Cardiac septum (tissue), 1 donor: ENCODE measurements at regions not wholly inside any gene's neighbourhood (a gene's known extent, or its start where the extent isn't known, plus 50 kb on each side); places are given as distances from the start of the nearest gene placed in this dataset.
"Not testable (repeated sequence)": the region's sequence is repeated elsewhere in the genome, so short reads cannot be mapped to it uniquely, and the experiment has no call there.

Experiments
- DNase-seq: peaks from one replicate; pipeline ENCODE4 v3.0.0-alpha.2; 2020; ENCODE audit warnings: low spot score
- intact Hi-C: fragments of 100-400 bp; cut with DNase I; formaldehyde crosslinking; loops from one replicate; pipeline ENCODE4 v1.14.0; 2022
- donor health status: DM: no; HTN: no; CAD: no.

DNA sequence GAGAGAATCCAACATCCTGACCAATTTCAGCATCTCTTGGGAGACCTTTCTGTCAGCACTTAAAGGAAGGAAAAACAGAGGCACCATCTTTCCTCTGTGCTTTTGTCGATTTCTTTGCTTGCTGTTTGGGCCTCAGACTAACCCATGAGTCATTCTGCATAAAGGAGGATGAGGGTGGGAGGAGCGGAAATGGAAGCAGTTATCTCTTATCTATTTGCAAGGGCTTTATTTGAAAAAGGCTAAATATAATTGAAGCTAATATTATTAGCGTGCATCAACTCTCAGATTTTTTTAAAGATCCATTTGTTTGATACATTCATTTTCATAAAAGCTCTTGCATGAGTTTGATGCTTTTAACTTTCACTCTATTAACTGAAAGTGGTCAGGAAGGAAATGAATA lies 72.9 kb downstream of the ZNF622 start:
- no peak for DNase-seq
- intact Hi-C loops, result no loop called here

DNA sequence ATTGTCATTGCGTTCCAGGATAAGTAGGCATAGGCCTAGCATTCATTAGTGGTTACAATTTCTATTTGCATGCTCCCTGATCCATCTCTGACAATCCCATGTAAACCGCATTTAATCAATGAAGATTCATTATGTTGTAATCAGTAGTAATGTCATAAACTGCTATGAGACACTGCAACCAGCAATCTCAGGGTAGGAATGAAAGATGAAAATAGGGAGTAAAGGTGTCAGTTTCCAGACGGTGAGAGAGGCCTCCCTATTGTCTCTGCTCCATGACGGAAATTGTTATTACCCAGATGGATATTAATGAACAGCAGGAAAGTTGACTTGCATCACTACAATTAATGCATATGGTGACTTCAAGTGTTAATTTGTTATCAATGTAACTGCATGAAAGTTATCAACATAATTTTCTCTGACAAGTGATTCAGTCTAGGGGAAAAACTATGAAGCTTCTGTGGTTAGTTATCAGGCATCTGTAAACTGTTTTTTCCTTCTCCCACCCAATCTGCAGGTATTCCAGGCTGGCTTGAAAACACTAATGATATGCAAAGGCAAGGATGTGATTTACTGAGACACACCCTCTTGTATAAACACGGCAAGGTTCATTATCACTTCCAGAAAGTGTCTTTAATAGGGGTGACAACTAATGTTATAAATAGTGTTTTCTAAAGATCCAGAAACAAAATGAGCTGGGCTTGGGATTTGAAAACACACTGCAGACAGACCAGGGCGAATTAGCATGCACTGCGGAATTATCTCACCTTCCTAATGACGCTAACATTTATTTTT lies 73.5 kb downstream of the ZNF622 start:
- no peak for DNase-seq
- intact Hi-C loops, result no loop called here

DNA sequence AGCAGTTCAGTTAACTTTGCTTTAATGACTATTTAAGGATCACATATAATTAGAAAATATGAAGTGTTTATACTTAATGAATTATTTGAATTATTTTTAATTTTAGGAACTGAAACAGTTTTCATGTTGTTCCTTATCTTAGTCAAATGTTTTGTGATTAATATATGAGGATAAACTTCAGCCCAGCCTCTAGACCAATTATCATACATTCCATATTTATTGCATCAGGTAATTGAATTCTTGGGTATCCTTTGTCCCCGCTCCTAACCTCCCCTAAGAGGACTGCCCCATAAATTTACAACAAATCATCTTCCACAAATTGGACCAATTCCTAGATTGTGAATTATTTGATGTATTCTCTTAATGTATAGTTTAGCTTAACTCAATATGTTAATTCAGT lies 74.8 kb downstream of the ZNF622 start:
- DNase-seq, result no peak
- intact Hi-C loops, result no loop called here

DNA sequence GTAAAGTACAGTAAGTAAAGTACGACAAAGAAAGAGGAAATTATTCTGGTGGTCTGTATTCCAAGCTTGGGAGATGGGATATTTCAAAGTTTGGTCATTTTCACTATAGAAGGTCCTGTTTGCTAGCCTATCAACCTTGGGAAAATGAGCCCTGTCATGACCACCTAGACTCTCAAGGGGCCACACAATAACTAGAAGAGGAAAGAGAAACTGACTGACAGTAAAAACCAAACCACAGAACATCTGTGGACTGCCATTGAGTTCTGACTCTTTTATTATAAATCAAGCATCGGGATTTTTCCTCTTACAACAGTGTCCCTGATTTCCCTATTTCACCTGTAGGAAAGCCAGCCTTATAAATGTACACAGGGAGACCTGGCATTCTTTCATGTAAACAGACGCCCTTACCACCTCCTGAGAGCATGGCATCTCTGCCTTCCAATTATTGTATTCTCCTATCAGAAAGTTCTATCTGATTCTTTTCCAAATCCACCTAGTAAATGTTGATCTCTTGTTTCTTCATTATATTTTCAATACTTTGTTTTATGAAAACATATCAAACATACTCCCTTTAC lies 80.0 kb downstream of the ZNF622 start:
- intact Hi-C loops, result no loop called here
- no peak for DNase-seq

DNA sequence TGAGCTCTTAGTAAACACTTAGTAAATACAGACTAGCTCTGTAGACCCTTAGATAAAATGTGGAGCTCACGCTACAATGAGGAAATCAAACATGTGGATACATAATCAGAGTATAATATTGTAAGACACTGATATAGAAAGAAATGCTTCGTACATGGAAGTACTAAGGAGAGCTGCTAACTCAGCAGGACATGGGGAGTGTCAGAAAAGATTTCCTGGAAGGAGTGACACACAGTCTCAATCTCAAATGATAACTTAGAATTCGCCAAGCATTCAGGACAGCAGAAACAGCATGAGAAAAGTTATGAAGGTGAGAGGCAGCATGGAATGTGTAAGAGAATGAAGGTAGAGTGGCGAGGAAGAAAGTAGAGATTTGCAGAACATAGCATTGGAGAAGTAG lies 80.8 kb downstream of the ZNF622 start:
- intact Hi-C loops, result no loop called here

DNA sequence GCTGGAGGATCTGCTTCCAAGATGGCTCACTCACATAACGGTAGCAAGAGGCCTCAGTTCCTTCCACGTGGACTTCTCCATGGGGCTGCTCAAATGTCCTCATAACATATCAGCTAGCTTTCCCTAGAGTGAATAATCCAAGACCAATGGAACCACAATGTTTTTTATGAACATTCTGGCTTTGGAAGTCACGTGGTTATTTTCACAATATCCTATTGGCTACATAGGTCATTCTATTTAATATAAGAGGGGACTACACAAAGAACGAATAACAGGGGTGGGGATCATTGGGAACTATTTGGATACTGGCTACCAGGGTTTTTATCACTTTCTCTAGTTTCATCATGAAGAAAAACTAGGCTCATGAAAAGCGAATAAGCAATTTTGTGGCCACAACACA lies 81.4 kb downstream of the ZNF622 start:
- intact Hi-C loops, result no loop called here
- DNase-seq, result no peak

More for the DNA sequence above, 80.8 kb downstream of the ZNF622 start:
- no peak for DNase-seq

DNA sequence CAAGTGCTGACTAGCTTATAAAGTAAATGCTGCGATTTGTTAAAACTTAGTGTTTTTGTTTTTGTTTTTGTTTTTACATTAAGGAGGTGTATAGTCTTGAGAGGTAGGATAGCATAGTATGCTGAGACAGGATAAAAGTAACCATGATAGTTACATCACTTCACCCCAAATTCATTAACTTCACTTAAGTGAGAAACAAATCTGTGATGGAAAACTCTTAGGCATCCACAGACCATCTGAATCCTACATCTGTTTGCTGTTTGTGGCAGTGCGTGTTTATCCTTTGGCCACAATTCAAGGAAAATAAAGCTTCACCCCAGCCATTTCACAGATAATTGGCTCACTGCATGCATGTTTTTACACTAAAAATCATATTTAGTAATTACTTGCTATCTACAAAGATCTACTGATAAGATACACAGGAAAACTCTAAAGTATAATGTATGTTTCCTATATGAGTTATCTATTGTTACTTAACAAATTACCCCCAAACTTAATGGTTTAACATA lies 82.0 kb downstream of the ZNF622 start:
- intact Hi-C loops, result no loop called here
- no peak for DNase-seq

DNA sequence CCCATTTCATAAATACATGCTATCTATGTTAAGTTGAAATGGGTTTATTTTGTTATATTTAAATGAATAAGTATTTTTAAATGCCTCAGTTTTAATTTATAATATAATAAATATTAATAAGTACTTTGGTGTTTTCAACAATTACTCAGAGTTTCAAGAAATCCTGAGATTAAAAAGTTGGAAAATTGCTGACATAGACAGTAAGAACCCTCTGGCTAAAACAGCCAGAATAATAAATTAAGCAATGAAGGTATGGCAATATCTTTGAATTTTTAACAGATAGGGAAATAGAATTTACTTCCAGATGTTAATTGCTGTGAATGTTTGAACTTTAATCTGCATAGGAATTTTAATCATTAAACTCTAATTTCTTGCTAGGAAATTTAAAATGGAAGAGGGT lies 83.6 kb downstream of the ZNF622 start:
- no peak for DNase-seq
- intact Hi-C loops, result no loop called here

DNA sequence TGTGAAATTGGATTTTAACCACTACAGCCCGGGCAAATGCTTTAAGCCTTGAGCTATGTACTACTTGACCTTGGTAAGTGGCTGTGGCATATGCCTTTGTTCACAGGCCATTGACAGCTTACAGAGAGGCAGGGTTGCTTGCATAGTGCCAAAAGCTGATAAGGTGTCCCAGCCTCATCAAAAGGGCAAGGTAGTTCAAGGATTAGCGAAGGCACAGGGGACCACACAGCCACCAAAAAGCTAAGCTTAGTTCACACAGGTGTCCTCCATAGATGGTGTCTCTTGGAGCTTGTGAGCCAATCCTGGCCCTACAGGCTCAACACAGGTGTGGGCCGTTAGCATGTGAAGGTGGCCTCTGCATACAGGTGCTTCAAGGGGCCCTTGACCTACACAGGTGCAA lies 86.8 kb downstream of the ZNF622 start:
- intact Hi-C loops, result no loop called here
- no peak for DNase-seq

DNA sequence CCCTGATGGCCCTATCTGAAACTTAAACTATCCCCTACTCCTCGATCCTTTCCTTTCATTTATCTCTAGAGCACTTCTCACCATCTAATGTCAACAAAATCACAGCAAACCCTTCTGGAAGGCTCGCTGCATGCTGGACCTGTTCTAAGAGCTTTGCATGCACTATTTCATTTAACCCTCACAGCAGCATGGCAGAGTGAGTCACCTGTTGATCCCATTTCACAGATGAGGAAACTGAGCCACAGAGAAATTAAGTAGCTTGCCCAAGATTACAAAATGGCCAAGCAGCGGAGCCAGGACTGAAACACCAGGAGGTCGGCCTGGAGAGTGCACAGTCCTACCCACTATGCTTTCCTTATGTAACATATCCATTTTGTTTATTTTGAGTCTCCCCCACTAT lies 93.1 kb downstream of the ZNF622 start:
- intact Hi-C loops, result no loop called here

DNA sequence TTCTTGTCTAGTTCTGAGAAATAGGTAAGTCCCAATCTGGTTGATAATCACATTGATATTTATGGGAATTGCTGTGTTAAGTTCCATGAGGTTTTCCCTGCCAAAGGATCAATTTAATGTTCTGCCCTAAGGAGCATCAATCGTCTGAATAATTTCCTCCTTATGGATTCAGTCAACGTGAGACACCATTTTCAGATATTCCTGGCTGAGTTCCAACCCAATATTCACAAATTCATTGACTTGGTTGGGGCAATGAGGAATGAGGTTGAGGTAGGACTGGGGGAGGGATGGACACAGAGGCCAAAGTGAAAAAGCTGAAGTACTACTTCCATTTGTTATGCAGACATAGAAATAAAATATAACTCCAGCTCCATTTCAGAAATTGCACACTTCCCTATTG lies 99.1 kb downstream of the ZNF622 start:
- intact Hi-C loops, result no loop called here
- DNase-seq, result no peak

More for the DNA sequence above, 93.1 kb downstream of the ZNF622 start:
- no peak for DNase-seq

DNA sequence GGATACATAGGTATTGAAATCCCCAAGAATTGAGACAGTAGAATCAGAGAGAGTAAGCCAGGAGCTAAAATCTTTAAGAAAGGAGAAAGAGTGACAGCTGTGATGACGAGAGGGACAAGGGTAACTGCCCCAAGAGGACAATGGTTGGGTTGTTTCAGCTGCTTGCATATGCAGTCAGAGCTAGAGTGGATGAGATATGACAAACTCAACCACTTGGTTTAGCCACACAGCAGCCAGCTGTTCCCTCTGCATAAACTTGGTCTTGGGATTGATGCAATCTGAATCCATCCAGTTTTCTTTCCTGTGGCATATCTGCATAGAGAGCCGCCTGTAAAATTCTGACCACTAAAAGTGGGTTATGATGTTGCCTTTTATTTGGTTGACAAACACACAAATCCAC lies 100.7 kb downstream of the ZNF622 start:
- intact Hi-C loops, result no loop called here
- no peak for DNase-seq

DNA sequence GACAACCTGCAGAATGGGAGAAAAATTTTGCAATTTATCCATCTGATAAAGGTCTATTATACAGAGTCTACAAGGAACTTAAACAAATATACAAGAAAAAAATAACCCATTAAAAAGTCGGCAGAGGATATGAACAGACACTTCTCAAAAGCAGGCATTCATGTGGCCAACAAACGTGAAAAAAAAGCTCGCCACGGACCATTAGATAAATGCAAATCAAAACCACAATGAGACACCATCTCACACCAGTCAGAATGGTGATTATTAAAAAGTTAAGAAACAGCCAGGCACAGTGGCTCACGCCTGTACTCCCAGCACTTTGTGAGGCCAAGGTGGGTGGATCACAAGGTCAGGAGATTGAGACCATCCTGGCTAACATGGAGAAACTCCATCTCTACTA lies 112.2 kb downstream of the ZNF622 start:
- DNase-seq, intact Hi-C loops: not testable (repeated sequence)

DNA sequence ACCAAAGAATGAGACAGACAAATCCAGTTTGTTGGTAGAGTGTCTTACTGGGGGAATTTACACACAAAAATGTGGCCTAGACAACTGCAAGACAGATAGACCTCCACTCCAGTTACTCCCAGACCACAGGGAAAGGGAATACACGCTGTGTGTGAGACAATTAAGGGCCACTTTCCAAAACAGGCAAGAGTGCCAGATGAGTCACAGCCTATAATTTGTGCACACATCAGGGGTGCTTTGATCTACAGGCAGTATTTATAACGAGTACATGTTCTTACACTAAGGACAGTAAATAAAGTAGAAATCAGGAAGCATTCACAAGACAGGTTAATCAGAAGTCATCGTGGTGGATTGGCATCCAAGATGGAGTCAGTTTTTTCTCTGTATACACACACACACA lies 114.8 kb downstream of the ZNF622 start:
- no peak for DNase-seq
- intact Hi-C loops, result no loop called here

DNA sequence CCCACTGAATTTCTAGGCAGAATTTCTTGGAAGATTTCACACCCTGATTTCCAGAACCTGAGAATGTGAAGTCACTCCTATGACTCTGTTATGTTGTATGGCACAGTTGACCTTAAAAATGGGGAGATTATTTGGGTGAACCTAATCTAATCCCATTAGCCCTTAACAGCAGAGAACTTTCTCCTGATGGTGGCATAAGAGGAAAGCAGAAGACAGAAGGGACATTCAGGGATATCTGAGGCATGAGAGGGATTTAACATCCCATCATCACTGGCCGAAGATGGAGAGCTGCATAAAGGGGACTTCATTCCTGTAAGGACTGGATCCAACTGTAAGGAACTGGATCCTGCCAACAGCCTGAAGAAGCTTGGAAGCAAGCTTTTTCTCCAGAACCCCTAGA lies 119.2 kb downstream of the ZNF622 start:
- intact Hi-C loops, result loop anchor here (5.0 kb wide), 1 partner anchor 111 kb away; no protein-coding TSS in a partner anchor
- no peak for DNase-seq

DNA sequence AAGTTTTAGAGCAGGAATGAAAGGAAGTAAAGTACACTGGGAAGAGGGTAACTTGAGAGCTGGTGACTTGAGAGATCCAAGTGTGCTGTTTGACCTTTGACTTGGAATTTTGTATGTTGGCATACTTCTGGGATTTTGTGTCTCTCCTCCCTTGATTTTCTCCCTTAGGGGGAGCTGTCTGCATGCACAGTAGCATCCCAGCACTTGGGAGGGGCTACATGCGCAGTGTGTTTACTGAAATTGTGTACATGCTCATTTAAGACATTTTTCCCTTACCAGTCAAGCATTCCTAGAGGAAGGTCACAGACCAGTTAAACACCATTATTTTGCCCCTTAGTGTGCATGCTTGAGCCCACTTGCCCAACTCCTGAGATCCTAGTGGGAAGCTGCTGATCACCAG lies 120.1 kb downstream of the ZNF622 start:
- intact Hi-C loops, result loop anchor here (5.0 kb wide), 1 partner anchor 112 kb away; no protein-coding TSS in a partner anchor
- no peak for DNase-seq

DNA sequence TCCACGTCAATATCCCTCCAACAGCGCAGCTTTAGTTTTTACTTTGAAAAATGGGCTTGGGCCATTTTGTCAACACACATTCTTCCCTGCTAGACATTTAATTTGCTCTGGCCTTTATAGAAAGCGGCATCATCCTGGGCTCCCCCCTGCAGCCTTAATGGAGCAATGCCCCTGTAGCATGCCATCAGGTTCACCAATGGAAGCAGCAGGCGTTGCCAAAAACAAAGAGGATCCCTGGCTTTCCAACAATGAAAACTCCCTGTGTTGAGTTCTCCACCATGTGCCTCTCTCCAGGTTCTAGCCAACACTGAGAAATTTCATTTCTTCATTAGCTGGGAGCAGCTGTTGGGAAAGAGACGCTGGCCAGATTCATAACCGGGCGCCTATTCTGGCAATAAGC lies 139.5 kb downstream of the ZNF622 start:
- intact Hi-C loops, result no loop called here

DNA sequence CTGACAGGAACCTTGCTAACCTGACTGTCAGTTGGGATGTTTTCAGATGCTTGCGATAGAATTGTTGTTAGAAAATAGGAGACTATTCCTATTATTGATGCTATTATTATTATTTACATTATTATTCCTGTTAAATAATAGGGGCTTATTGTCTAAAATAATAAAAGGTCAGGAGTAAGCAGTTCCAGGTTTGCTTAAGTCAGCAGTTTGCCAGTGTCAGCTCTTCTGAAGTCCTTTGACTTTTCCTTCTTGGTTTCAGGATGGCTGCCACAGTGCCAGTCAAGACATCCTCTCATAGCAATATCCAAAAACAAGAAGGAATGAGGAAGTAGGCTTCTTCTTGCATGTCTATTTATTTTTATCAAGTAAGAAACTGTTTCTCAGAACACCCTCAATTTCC lies 141.7 kb upstream of the MARCHF11 start:
- intact Hi-C loops, result no loop called here
- no peak for DNase-seq

More for the DNA sequence above, 139.5 kb downstream of the ZNF622 start:
- DNase-seq, result no peak

DNA sequence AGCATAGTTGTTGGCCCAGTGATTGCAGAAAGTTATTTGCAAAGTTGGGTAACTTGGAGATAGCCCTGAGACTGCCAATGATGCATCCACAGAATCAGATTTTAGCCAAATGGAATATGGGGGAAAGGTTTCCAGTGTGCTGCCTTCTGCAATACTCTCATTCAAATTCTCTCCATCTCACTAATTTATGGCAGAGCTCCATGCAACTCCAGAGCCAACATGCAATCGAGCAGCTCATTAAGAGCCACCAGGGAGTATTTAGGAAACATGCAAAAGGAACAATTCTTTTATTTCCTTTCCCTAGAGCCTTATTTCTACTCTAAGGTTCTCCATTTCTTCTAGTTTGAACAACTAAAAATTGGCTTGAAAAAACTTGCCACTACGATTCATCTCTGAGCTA lies 135.9 kb upstream of the MARCHF11 start:
- no peak for DNase-seq
- intact Hi-C loops, result no loop called here

DNA sequence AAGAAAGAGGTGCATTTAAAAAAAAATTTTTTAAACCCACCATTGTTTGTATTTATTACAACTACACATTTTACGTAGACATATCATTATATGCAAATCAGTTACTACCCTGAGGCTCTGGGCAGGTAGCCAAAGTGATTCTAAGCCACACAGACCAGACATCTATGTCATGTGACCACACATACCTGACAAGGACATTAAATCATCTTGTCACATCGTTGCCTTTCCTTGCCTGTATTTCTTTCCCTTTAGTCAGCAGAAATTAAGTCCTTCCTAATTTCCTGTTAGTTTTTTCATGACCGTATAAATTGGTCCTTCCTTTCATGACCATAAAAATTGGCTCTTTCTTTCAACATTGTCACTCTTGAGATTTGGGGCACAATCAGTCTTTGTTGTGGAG lies 134.2 kb upstream of the MARCHF11 start:
- intact Hi-C loops, result no loop called here
- DNase-seq, result no peak

DNA sequence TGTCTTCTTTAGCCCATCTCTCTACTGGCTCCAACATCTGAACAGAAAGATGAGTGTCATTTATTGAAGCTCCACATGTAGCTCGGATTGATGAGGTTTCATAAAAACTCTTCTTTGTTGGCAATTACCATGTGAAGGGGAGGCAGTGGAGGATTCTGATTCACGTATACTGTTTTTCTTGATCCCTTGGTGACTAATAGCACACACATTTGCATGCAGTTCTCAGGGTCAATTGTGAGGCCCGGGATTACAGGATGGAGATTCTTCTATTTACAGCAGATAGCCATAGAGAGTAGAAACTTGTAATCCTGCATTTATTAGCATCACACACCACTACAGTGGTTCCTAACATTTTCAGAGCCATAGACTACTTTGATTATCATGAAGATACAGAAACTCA lies 133.2 kb upstream of the MARCHF11 start:
- no peak for DNase-seq
- intact Hi-C loops, result no loop called here
